ENCODE measurements at regions not wholly inside any gene's neighbourhood (a gene's known extent, or its start where the extent isn't known, plus 50 kb on each side); places are given as distances from the start of the nearest gene placed in this dataset.

- H3K27ac ChIP-seq (replicated peaks): no peak overlapping the region
- DNase-seq (ENCODE audit: low read depth in 1 of 2, low spot score in 1 of 2): no peak
- no peaks in the 10 kb centered on the region for H3K27me3 ChIP-seq (ENCODE audit: insufficient read depth, poor library complexity, severe bottlenecking)
- TF ChIP-seq CTCF (IDR thresholded peaks at IDR 0.05; ENCODE audit: insufficient read depth, low read length) (no peak), SPI1 (IDR thresholded peaks at IDR 0.05; ENCODE audit: borderline replicate concordance, low read depth) (no peak), POLR2AphosphoS5 (IDR thresholded peaks at IDR 0.05; ENCODE audit: low read depth) (no peak), GABPA (IDR thresholded peaks at IDR 0.05; ENCODE audit: low read depth) (no peak), REST (IDR thresholded peaks at IDR 0.05; ENCODE audit: insufficient replicate concordance, low read depth) (no peak)
- no peak overlapping the region for H3K4me3 ChIP-seq (replicated peaks; ENCODE audit: insufficient read depth, low read length)
Measured at GRCh38 chr1:34640654-34641401, 114.0 kb upstream of the GJB5 start.

- DNase-seq (ENCODE audit: low read depth in 1 of 2, low spot score in 1 of 2): no peak
- H3K27me3 ChIP-seq (ENCODE audit: insufficient read depth, poor library complexity, severe bottlenecking): no peaks in the 10 kb centered on the region
- no peak overlapping the region for H3K27ac ChIP-seq (replicated peaks)
- H3K4me3 ChIP-seq (replicated peaks; ENCODE audit: insufficient read depth, low read length): no peak overlapping the region
- TF ChIP-seq SPI1 (IDR thresholded peaks at IDR 0.05; ENCODE audit: borderline replicate concordance, low read depth): no peak
- no peak for TF ChIP-seq GABPA (IDR thresholded peaks at IDR 0.05; ENCODE audit: low read depth)
- TF ChIP-seq REST (IDR thresholded peaks at IDR 0.05; ENCODE audit: insufficient replicate concordance, low read depth): no peak
- no peak for TF ChIP-seq CTCF (IDR thresholded peaks at IDR 0.05; ENCODE audit: insufficient read depth, low read length)
- TF ChIP-seq POLR2AphosphoS5 (IDR thresholded peaks at IDR 0.05; ENCODE audit: low read depth): no peak
Measured at GRCh38 chr1:34642679-34643078, 112.2 kb upstream of the GJB5 start.

GRCh38 chr1:34645109-34645688 is 109.6 kb upstream of the GJB5 start:
- H3K4me3 ChIP-seq (replicated peaks; ENCODE audit: insufficient read depth, low read length): no peak overlapping the region
- no peak for TF ChIP-seq POLR2AphosphoS5 (IDR thresholded peaks at IDR 0.05; ENCODE audit: low read depth)
- no peak for TF ChIP-seq REST (IDR thresholded peaks at IDR 0.05; ENCODE audit: insufficient replicate concordance, low read depth)
- no peak for TF ChIP-seq CTCF (IDR thresholded peaks at IDR 0.05; ENCODE audit: insufficient read depth, low read length)
- no peak for TF ChIP-seq SPI1 (IDR thresholded peaks at IDR 0.05; ENCODE audit: borderline replicate concordance, low read depth)
- no peak for TF ChIP-seq GABPA (IDR thresholded peaks at IDR 0.05; ENCODE audit: low read depth)
- H3K27me3 ChIP-seq (ENCODE audit: insufficient read depth, poor library complexity, severe bottlenecking): no peaks in the 10 kb centered on the region
- no peak overlapping the region for H3K27ac ChIP-seq (replicated peaks)
- DNase-seq (ENCODE audit: low read depth in 1 of 2, low spot score in 1 of 2): no peak

Measured in HL-60 (cell line).